ENCODE measurements at regions not wholly inside any gene's neighbourhood (a gene's known extent, or its start where the extent isn't known, plus 50 kb on each side); places are given as distances from the start of the nearest gene placed in this dataset.

DNA sequence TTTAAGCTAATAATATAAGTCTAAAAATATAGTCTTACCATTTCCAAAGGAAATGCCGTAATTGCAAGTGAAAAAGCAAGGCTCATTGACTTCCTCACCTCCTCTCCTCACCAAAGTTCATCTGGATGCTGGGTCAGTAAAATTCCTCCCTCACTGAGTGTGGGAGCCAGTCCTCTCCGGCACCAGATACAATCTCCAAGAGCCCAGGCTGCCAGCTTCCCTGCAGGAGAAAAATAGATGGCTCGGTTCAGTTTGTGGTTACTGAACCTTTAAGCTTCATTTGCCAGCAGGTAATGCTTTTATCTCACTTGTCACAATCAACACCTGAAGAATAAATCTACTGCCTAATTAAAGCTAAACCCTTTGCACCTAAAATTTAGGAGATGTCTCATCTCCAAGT, 115.3 kb upstream of the VLDLR start:
- TF ChIP-seq, protein P1, sequence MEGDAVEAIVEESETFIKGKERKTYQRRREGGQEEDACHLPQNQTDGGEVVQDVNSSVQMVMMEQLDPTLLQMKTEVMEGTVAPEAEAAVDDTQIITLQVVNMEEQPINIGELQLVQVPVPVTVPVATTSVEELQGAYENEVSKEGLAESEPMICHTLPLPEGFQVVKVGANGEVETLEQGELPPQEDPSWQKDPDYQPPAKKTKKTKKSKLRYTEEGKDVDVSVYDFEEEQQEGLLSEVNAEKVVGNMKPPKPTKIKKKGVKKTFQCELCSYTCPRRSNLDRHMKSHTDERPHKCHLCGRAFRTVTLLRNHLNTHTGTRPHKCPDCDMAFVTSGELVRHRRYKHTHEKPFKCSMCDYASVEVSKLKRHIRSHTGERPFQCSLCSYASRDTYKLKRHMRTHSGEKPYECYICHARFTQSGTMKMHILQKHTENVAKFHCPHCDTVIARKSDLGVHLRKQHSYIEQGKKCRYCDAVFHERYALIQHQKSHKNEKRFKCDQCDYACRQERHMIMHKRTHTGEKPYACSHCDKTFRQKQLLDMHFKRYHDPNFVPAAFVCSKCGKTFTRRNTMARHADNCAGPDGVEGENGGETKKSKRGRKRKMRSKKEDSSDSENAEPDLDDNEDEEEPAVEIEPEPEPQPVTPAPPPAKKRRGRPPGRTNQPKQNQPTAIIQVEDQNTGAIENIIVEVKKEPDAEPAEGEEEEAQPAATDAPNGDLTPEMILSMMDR (IDR thresholded peaks at IDR 0.05; ENCODE audit: low read depth, low read length, missing control alignments) = no peak
- DNase-seq (ENCODE audit: low read depth) = no peak
- H3K4me3 ChIP-seq (ENCODE audit: low read depth, low read length) = no peak overlapping the region
- in situ Hi-C loops (cut with HindIII; ENCODE audit: low sequenced_read_pairs) = no loop called here

DNA sequence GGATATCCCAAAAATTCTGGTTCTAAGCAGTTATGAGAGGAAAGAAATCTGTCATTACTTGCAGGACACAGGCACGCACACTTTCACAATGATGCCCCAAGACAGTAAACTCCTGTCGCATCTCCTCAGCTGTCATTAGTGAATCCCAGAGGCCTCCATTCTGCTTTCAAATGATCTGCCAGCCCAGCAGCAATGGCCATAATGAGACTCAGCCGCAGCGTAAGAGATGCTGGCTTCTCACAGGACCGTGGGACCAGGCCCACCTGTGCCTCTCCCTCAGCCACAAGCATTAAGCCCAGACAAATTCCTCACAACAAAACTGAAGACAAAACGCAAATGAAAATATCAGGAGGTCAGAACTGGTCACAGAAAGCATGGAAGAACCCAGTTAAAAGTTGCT, 98.0 kb upstream of the VLDLR start:
- TF ChIP-seq, protein P1 (IDR thresholded peaks at IDR 0.05; ENCODE audit: low read depth, low read length, missing control alignments) = no peak
- in situ Hi-C loops (cut with HindIII; ENCODE audit: low sequenced_read_pairs) = no loop called here
- H3K4me3 ChIP-seq (ENCODE audit: low read depth, low read length) = no peak overlapping the region

DNA sequence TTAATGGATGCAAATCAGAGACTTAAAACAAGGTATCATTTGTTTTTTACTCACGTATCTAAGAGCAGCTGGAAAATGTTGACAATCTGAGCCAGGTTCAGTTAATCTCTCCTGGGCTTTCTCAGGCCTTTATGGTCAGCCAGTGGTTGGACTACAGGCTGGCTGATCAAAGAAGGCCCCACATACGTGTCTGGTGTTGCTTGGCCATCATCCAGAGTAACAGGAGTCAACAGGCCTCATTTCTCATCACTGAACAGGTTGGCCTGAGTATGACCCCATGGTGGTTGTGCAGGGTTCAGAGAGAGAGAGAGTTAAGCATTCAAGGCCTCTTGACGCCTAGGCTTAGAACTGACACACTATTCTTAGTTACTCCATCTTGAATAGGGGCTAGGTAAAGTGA, 97.0 kb upstream of the VLDLR start:
- no peak for DNase-seq (ENCODE audit: low read depth)
- in situ Hi-C loops (cut with HindIII; ENCODE audit: low sequenced_read_pairs) = no loop called here
- TF ChIP-seq, protein P1 (IDR thresholded peaks at IDR 0.05; ENCODE audit: low read depth, low read length, missing control alignments) = no peak
- H3K4me3 ChIP-seq (ENCODE audit: low read depth, low read length) = no peak overlapping the region

More for the DNA sequence above, 98.0 kb upstream of the VLDLR start:
- no peak for DNase-seq (ENCODE audit: low read depth)

DNA sequence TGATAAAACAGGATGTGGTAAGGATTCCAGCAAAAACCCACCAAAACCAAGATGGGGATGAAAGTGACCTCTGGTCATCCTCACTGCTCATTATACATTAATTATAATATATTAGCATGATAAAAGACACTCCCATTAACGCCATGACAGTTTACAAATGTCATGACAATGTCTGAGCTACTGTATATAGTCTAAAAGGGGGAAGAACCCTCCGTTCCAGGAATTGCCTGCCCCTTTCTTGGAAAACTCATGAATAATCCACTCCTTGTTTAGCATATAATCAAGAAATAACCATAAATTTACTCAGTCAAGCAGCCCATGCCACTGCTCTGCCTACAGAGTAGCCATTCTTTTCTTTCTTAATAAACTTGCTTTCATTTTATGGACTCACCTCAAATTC, 96.4 kb upstream of the VLDLR start:
- TF ChIP-seq, protein P1 (IDR thresholded peaks at IDR 0.05; ENCODE audit: low read depth, low read length, missing control alignments) = no peak
- in situ Hi-C loops (cut with HindIII; ENCODE audit: low sequenced_read_pairs) = no loop called here
- DNase-seq (ENCODE audit: low read depth) = no peak
- no peak overlapping the region for H3K4me3 ChIP-seq (ENCODE audit: low read depth, low read length)

DNA sequence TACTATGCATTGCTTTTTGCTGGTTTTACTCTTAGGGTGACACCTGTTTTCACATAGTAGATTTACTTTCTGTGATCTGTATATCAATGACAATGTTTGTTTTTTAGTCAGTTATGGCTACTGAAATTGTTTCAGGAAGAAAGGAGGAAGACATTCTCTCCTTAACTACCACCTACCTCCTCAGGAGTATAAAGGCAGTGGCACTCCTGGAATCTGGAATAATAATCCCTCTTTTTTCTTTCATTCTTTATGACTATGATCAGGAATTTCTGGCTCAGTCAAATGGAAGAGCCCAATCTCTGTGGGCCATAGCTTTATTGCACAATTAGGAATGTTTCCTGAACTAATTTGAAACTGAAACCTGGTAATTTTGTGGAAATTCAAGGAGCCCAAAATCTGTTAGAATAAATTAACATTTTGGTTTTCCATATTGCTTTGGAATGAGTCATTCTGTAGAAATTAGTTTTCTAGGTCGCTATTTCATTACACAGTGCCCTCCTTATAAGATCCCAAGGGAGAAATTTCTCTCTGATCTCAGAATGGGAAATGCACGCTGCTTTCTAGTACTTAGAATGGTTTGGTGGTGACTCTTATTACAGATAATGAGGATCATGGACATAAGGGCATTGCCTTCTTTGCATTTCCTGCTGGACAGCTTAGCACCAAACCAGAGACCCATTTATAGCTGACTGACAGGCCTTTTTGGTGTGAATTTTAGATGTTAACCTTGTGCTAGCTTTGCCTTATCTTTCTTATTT, 95.3 kb upstream of the VLDLR start:
- TF ChIP-seq, protein P1 (IDR thresholded peaks at IDR 0.05; ENCODE audit: low read depth, low read length, missing control alignments) = no peak
- in situ Hi-C loops (cut with HindIII; ENCODE audit: low sequenced_read_pairs) = no loop called here

DNA sequence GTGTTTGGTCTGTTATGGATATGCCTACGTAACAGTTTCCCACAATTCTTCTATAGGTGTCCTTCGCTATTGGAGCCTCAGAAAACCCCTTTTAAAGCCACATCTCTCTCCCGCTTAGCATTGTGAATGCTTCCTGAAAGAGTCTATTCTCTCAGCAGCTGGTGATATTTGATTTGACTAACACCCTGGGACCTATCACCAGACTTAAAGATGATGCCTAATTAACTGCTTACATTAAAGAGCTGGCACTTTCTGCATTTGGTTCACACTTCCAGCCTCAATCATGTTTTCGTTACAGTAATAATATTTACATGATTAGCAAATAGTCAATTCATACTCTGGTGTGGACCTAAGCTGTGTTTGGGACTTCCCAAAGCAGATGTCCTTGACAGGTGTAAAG, 90.1 kb upstream of the VLDLR start:
- H3K4me3 ChIP-seq (ENCODE audit: low read depth, low read length) = no peak overlapping the region
- in situ Hi-C loops (cut with HindIII; ENCODE audit: low sequenced_read_pairs) = no loop called here
- TF ChIP-seq, protein P1 (IDR thresholded peaks at IDR 0.05; ENCODE audit: low read depth, low read length, missing control alignments) = no peak
- no peak for DNase-seq (ENCODE audit: low read depth)

More for the DNA sequence above, 95.3 kb upstream of the VLDLR start:
- H3K4me3 ChIP-seq (ENCODE audit: low read depth, low read length) = no peak overlapping the region
- DNase-seq (ENCODE audit: low read depth) = no peak

Measured in astrocyte of the cerebellum (primary cell).